NCI-H146 treated with DMSO at 0.1 percent for 48 hours (cell line): ENCODE measurements at regions not wholly inside any gene's neighbourhood (a gene's known extent, or its start where the extent isn't known, plus 50 kb on each side); places are given as distances from the start of the nearest gene placed in this dataset.
"Not testable (repeated sequence)": the region's sequence is repeated elsewhere in the genome, so short reads cannot be mapped to it uniquely, and the experiment has no call there.

Experiments used
- DNase-seq: peaks from one replicate; lab custom pipeline; 2025; ENCODE audit not compliant: unreplicated experiment; lab: John Stamatoyannopoulos, UW

DNA sequence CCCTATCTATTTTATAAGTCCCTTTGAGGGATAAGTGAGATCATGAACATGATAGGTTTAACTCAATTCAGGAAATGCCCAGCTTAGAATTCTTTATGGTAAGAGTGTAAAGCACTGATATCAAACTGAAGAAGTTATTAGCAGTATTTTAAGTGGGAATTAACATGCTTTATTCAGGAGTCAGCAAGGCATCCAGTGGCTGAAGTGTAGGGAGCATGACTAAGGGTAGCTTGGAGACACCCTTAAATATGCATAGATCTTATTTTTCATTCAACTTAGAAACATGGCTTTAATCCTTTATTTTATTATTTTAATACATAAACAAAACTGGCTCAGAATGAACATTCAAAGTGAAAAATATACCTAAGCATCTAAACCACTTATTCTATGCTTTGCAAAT lies 158.3 kb upstream of the LPP start:
- DNase-seq = no peak

DNA sequence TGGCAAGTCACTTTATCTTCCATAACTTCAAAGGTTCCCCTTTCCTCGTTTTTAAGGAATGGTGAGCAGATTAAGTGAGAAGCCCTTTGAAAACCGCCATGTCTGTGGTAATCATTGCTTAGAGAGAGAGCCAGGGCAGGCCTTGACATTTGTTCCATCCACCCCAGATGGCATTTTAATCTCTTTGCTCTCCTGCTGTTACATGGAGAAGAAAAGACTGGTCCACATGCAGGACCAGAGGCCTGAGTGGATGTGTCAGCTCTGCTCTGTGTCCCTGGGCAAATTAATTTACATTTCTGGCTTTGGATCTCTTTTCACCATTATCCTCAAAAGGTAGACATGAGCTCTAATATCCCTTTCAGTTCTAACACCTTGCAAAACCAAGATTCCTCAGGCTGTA lies 157.3 kb upstream of the LPP start:
- no peak for DNase-seq

DNA sequence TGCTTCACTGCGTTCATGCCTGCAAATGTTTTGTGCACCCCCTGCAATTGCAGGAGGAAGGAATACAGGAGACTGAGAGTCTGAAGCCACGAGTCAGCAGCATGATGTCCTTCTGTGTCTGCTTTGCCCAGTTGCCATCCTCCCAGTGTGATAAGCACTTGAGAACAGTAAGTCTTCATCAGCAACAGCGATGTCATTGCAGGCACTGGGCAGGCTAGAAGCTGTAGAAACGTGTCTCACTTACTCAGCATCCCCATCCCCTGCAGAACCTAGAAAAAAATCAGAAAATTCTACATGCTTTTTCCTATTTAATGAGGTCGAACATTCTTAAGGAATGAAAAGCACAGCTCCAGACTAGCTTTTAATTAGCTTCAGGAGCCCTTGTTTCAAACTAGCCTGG lies 156.5 kb upstream of the LPP start:
- no peak for DNase-seq

DNA sequence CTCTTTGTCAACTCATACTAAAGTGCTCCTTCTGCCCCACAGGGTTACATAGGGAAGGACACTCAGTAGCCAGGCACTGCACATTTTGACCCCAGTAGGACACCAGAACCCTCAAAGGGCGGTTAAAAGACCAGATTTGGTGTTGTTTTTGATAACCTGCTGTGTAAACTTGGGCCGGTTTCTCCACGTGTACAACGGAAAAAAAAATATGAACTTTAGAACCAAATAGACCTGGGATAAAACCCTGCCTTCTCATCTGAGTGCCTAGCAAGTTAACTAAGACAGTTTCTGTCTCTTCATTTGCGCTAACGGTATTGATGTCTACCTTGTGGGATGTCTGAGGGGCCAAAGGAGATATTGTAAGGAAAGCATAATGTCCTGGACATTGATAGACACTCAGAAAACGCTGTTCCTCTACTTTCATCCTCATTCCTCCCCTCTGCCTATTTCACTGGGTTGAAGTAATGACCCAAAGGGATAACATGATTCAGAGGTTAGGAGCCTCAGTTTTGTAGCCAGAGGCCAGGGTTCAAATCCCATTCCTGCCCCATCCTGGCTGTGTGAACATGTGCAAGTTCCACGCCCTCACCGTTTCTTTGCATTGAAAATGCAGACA lies 155.9 kb upstream of the LPP start:
- no peak for DNase-seq

DNA sequence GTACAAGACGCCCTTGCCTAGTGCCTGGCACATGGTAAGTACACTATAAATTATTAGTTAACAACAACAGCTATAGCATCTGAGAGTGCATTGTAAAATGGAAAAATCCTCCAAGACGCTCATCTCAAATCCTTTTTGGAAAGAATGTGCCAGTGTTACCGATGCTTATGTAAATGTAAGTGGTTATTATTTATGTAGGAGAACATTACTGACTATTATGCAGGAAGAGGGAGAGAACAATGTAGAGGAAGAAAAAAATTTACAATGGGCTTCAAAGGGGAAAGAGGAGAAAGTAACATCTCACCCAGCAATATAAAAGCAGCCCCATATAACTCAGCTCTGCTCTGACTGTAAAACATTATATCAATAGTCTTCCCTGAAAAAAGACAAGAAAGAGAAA lies 155.3 kb upstream of the LPP start:
- no peak for DNase-seq

DNA sequence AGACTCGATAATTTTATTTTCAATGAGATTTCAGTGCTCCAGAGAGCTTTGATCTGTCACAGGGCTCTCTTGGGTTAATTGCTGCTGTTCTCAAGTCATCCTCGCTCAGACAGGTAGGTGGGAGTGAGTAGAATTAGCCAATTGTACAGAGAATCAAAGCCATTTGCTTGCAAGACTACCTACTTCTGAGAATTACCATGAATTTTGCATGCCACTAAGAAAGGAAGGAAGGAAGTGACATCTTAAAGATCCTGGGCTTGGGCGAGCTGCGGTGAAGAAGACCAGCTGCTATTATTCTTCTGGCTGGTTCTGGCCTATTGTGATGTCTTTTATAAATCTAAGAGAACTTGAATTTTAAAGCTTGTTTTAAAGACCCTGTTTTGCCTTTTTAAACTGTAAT lies 154.1 kb upstream of the LPP start:
- no peak for DNase-seq

DNA sequence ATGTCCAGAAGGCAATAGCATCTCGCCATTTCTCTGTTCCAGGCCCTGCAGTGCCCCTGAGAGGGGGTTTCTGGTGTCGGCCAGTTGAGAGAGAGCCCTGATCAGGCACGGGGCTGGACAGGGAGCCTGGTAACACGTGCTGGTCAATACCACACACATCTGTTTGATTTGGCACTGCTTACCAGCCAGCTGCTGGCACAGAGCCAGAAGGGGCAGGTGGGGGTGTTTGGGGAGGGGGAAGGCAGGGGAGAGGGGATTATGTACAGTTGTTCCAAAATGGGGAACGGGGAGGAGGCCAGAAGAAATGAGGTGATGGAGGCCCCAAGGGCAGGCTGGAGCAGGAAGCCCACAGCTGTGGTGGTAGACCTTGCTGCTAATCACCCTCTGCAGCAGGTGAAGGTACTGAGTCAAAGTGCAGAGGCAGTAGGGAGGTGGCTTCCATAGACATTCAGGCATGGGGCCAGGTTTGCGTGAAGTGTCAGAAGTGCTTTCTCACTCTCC lies 153.5 kb upstream of the LPP start:
- DNase-seq = peak; percentile 71

DNA sequence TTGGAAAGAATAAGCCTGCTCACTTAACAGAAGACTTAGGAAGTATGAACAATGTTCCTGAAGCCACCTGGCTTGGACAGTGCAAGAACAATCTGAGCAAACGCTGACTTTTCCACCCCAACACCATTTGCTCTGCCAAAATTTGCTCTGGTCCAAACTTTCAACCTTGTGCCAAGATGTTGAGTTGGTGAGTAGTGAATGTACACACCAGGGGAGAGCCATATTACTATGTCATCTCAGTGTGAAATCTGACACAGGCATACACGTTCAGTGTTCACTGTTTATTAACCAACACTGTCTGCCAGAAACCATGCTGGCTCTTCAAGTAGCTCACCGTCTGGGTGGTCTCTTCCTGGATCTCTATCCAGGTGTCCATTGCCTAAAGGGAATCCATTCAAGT lies 152.9 kb upstream of the LPP start:
- peak; percentile 19 for DNase-seq

DNA sequence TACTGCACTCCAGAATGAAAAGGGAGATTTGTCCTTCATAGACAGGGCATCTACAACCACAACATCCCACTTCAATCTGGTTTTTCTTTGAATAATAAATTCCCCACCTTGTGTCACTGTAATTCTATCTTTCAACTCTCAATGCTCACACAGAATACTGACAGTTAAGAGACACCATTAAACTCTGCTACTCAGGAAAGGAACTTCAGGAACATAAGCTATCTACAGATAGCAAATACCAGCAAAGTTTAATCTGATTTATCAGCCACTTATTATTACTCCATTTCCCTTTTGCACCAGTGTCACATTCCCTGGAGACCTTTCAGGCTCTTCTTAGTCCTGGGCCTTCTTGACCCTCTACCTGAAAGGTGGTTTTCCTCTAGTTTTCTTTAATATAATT lies 152.0 kb upstream of the LPP start:
- no peak for DNase-seq

DNA sequence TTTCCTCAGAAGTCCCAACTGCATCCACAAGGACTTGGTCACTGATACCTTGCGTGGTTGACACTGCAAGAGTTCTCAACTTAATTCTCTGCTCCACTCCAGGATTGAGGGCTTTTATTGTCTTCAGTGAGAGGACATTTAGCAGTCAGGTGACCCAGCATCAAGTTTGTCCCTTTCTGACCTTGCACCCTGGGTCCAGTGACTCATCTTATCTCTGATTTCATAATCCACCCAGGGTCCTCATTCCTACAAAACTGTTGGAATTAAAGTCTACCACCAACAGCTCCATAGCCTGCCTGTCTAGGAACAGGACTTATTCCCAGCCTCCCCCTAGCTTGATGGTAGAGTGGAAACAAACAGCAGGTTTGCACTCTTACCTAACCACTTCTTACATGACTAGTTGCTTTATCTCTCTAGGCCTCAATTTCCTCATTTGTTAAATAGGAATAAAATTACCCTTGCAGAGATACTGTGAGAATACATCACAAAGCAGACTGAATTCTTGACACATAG lies 151.3 kb upstream of the LPP start:
- DNase-seq = no peak

DNA sequence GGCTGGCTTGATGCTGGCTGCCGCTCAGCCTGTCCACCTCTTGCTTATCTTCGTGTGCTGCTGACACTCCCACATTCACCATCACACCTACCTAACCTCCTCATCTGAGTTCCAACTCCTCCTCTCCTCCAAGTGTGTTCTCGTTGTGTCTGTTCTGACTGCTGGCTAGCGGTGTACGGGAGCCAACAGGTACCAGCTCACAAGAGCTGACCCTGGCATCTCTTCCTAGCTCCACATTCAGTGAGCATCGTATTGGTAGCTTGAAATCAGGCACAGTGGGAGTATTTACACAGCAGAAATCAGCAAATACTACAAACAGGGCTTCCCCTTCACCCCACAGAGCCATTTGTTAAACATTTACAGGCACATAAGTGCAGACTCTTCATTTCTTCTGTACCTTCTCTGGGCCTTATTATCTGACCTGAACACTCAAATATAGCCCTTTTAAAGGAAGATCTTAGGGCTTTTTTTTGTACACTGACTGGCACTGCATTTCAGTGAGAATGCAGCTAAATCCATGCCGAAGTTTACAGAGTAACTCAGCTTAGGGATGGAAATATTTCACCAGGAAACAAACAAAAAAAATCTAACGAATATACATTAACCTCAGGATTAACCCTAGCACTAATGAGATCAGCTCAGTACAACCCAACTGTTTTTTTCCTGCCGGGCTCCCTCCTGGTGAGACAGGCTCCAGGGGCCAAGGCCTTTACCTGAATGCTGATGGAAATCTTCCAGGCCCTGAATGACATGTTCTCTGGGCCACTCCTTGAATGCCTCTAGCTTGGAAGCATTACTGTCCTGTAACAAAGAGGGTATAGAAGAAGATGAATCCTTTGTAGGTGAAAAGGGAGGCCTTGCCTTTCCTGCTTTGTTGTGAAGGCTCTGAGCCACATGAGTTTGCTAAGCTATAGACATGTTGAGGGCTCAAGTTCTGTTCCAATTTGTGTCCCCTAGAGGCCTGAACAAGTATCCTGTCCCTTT lies 150.5 kb upstream of the LPP start:
- peak; percentile 38 for DNase-seq

DNA sequence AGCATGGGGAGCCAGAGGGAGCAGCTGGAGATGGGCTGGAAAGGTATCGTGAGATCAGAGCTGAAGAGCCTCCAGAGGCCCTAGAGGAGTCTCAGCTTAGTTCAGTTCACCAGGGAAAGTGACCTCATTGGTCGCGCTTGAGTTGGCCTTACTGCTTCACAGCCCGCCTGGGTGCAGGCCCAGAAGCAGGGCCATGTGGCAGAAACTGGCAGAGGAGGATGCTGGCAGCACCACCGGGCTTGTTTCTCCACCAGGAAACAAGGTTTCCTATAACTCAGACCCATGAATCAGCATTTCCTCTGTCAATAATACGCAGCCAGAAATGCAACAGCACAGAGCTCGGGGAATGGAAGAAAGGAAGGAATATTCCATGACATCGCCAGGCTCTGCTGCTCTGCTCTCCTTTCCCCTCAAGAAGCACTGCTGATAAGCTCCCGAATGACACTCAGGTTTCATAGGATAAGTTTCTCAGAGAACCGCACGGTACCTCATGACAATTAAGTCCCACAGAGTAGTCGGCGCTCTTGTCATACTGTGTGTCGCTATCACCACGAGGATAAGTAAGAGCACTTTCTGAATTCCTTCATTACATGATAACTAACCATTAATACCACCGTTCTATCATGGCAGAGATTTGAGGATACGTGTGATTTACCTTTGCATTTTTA lies 147.1 kb upstream of the LPP start:
- no peak for DNase-seq

DNA sequence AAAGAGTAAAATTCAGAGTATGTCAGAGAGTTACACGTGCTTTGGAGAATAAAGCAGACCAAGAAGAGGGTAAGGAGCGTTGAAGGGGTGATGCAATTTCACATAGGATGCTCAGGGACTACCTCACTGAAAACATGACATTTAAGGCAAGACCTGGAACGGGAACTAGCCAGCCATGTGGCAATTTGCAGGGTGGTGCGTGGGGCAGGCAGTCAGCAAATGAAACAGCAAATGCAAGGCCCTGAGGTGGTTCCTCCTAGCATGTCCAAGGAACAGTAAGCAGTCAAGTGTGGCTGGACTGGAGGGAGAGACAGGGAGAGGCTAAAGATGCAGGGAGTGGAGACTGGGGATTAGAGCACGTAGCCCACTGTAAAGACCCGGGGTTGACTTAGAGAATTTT lies 146.1 kb upstream of the LPP start:
- no peak for DNase-seq

DNA sequence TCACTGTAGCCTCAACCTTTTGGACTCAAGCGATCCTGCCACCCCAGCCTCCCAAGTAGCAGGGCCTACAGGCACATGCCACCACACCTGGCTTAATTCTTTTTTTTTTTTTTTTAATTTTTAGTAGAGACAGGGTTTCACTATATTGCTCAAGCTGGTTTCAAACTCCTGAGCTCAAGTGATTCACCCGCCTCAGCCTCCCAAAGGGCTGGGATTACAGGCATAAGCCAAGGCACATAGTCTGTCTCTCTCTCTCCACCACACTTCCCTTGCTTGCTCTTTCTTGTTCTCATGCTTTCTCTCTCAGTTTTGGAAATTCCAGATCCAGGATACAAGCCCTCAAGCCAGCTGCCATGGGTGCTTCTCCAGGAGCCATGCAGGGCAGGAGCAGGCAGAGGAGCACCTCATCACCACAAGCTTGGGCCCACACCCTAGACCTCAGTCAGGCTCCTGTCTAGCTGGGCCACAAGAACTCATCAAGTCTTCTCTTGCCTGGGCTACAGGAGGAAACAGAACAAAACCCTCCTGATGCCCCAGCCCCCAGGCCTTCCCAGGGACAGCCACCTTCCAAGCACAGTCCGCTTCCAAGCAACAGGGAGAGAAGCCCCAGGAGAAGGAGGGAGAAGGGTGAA lies 145.3 kb upstream of the LPP start:
- no peak for DNase-seq

DNA sequence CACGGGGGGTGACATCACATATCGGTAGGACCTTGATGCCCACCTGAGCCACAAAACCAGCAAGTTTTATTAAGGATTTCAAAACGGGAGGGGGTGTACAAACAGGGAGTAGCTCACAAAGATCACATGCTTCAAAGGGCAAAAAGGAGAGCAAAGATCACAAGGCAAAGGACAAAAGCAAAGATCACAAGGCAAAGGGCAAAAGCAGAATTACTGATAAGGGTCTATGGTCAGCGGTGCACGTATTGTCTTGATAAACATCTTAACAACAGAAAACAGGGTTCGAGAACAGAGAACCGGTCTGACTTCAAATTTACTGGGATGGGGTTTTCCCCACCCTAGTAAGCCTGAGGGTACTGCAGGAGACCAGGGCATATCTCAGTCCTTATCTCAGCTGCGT lies 143.5 kb upstream of the LPP start:
- DNase-seq = no peak

DNA sequence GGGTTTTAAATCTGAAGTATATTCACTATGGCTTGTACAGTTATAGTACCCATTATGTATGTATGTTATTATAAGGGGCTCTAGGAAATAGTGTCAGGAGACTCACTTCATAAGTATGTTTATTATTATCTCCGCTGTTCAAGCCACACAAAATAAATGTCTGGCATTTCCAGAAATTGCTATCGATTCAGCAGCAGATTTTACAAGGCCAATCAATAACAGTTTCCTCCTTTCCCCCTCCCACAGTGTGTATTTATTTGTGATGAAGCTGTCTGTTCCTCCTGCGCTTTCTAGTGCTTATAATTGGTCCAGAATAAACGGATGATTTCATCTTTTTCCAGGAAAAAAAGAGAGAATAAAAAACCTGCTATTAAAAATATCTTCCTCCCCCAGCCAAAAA lies 134.2 kb upstream of the LPP start:
- no peak for DNase-seq

DNA sequence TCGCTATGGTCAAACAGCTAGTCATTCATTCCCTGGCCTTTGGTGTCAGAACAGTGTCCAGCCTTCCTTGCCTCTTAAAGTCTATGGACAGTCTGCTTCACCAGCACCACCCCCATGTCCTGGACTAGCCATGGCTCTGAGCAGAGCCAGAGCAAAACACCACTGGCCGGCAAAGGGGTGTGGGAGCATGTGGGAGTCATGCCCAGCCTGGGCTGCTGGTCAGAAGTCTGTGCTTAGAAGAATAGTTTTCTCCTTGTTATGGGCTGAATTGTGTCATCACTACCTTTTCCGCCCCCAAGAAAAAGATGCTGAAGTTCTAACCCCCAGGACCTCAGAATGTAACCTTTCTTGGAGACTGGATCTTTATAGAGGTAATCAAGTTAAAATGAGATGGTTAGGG lies 132.9 kb upstream of the LPP start:
- no peak for DNase-seq

DNA sequence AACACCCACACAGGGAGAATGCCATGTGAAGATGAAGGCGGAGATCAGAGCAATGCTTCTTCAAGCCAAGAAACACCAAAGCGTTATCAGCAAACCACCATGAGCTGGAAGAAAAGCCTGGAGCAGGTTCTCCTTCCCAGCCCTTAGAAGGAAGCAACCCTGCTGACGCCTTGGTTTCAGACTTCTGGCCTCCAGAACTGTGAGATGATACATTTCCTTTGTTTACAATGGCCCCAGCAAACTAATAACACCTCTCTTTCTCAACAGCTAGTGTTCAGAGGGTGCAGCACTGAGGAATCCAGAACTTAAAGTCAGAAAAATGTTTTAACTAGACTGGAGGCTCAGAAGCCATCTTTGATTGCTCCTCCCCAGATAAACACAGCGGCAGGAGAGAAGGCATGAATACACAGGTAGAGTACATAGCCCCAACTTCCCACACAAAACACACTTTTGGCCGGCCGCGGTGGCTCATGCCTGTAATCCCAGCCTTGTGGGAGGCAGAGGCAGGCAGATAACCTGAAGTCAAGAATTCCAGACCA lies 132.4 kb upstream of the LPP start:
- DNase-seq = no peak

DNA sequence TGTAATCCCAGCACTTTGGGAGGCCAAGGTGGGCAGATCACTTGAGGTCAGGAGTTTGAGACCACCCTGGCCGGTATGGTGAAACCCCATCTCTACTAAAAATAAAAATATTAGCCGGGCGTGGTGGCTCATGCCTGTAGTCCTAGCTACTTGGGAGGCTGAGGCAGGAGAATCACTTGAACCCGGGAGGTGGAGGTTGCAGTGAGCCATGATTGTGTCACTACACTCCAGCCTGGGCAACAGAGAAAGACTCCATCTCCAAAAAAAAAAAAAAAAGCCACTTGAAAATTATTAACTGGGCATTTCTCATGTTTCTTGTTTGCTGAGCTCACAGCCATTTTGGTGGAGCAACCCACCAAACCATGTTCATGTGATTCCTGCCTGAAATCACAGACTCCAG lies 131.1 kb upstream of the LPP start:
- not testable (repeated sequence) for DNase-seq

DNA sequence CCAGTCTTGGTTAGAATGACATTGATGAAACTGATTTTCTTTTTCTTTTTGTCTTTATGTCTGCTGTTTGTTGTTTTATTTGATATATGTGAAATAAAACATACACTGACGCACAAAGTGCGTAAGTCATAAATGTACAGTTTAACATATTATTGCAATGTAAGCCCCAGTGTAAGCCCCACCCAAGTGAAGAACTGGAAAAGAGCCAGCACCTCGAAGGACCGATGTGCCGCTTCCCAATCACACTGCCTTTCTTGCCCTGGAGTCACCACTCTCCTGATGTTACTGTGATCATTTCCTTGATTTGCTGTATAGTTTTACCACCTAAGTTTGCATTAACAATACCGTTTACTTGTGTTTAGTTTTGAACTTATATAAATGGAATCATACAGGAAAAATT lies 128.4 kb upstream of the LPP start:
- DNase-seq = no peak
